Embryonic facial prominence (tissue), 1 donor: ENCODE measurements at regions not wholly inside any gene's neighbourhood (a gene's known extent, or its start where the extent isn't known, plus 50 kb on each side); places are given as distances from the start of the nearest gene placed in this dataset.
"Not testable (repeated sequence)": the region's sequence is repeated elsewhere in the genome, so short reads cannot be mapped to it uniquely, and the experiment has no call there.

ENCODE experiments used
- DNase-seq: peaks from one replicate; pipeline ENCODE4 v3.0.0-alpha.2; 2016; ENCODE audit errors: extremely low spot score

DNA sequence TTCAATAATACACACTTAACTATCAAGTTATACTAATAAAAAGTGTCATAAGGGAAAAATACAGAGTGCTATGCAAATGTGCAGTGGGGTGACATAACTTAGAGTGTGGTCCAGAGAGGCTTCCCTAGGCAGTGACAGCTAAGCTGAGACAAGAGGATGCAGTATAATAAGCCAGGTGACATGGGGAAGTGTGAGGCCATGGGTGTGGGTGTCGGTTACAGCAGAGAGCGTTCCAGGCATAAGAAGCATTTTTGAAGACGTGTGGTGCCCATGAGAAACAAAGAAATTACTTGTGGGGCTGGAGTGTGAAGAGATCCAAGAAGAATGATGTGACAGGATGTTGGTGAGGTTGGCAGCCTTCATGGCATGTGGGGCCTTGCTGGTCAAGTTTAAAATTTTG is 78.1 kb upstream of the PICALM start:
- DNase-seq: no peak

DNA sequence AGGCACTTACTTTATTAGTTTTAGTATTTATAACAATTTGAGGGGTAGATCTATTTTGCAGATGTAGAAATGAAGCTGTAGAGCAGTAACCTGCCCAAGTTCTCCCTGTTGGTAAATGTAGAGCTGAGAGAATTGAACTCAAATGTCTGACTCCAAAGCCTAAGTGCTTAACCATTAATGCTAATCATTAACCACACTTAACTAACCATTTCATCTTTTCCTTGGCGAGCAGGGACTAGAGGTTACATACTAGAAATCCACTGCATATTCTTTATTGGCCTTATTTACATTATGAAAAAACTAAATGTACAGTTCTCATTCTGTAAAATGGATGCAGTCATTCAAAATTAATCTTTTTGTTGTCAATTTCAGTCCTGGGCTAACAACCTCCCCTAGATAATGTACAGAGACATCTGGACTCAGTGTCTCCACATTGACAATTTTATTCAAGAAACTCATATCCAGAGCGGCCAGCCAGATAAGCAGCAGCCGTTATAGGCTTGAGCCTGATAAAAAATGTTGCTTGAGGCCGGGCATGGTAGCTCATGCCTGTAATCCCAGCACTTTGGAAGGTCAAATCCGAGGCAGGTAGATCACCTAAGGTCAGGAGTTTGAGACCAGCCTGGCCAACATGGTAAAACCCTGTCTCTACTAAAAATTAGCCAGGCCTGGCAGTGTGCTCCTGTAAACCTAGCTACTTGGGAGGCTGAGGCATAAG is 76.7 kb upstream of the PICALM start:
- DNase-seq: no peak

DNA sequence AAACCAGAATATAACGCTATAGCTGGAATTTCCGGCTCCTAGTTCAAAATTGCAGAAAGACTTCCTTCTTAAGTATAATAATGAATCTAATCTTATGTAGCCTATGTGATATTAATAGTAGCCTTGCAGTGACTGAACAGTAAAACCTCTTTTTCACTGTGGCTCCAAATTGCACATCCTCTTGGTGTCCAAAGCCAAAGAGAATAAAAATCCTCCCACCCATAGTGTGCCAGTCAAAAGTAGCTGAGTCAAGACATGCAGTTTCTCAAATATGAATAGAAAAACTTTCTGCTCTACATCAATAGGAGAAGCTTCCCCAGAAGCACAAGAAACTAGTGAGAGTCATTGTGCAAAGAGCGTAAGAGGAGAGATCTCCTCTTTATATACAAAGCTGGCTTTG is 76.0 kb upstream of the PICALM start:
- no peak for DNase-seq

DNA sequence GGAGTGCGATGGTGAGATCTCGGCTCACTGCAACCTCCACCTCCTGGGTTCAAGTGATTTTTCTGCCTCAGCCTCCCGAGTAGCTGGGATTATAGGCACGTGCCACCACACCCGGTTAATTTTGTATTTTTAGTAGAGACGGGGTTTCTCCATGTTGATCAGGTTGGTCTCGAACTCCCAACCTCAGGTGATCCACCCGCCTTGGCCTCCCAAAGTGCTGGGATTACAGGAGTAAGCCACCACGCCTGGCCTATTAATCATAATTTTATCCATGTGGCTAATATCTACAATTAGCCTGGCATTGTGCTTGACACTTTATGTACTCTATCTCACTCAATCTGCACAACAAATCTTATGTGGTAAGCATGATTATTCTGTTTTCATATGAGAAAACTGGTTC is 75.2 kb upstream of the PICALM start:
- not testable (repeated sequence) for DNase-seq

DNA sequence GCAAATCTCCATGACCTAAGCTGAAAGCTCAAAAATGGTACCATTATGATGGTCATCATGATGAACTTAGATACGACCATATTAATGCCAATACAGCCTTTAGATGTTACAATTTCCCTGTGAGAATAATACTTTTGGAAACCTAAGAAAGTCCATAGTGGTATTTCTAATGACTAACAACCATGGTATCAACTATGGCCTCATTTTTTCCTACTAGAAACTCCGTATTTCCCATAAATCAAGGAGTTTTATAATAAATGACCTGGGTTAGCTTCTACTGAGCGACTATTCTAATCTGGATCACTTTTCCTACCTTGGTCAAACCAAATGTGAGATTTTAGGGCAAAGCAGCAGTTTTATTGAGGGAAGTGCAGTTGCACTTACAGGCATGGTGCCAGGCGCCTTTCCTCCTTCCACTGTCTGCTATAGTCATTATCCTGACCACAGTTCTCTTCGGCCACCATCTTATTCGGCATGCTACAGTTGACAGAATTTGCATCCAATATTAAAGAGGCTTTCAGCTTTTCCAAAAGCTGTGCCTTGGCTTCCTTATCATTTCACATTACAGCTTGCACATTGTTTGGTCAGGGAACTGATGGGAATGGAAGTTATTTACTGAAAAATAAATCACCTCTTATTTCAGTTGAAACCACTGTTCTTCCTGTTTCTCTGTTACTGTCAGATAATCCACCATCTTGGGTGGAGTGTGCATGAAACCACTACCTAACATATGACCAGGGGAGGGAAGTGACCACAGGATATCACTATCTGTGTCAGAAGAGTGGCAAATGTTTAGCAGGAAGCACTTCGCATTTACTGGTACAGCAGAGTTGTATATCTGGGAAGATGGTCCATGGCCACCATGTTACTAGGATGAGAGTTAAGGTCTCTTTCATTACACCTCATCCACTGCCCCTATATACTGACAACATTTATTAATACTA is 74.5 kb upstream of the PICALM start:
- DNase-seq: no peak

DNA sequence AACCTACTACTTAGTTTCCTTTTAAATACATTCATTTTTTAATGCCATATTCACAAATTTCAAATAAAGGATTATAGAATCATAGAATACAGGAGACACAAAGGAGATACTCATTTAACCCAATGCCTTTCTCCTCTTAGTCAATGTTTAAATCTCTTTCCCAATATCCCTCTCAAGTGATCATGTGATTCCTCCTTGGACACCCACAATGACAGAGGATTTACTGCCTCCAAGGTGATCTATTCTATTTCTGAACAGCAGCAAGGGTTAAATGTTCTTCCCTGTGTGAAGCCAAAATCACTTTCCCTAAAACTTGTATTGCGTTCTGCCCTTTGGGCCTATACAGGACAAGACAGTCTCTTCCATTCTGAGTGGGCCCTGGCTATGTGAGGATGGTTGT is 73.3 kb upstream of the PICALM start:
- no peak for DNase-seq

DNA sequence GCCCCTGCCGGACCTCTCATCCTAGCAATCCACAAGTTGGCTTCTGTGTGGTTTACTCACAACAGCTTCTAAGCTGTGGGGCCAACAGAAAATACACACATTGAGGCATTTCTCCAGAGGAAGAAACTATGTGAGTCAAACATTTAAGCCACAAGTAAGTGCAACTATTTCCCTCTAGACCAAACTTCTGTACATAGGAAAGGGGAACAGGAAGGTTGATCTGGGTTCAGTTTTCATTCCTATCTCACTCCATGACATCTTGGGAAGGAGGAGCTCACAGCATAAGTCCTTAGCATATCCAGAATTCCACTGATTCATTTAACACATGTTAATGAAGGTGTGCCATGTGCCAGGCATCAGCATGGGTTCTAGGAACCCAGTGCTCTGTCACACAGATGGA is 72.8 kb upstream of the PICALM start:
- DNase-seq: no peak

DNA sequence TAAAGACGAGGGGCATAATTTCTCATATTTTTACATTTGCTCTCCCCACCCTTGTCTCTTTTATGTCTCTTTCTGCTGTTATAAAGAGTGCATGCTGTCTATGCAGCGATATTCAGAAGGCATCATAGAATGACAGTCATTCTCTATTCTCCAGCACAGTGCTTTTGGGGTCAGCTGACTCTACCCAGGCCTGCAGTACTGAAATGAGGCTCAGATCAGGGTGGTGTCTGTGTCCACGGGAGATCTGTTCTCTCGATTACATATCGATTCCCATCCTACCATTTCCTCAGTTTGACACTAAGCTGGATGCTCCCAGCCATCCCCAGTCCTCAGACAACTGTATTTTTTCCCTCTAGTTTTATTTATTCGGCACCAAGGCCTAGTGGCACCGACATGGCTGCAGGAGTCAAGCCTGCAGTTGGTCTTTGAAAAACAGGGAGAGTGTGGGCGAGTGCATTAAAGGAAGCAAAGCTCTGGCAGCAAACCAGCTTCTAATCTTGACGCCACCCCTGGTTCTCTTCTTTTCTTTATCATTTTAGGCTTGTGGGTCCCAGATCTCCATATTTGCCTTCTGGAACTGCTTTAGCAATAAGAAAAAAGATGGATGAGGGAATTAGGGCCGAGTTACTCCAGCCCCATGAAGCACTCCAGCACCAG is 71.6 kb upstream of the PICALM start:
- no peak for DNase-seq

DNA sequence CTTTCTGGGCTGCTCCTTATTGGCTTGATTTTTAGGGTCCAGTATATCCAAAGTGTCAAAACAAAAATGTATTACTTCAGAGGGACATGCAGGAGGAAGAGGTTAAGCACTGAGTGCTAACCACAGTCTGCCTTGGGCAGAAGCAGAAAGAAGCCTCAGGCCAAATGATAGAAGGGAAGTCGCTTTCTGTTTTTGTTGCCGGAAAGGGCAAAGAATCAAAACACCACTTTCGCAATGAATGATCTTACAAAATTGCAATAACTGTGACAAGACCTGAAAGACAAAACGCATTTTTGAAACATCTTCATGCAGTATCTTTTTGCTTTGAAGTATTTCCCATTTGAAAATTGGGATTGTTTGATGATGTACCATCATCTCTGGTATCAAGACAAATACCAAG is 70.1 kb upstream of the PICALM start:
- DNase-seq: no peak

DNA sequence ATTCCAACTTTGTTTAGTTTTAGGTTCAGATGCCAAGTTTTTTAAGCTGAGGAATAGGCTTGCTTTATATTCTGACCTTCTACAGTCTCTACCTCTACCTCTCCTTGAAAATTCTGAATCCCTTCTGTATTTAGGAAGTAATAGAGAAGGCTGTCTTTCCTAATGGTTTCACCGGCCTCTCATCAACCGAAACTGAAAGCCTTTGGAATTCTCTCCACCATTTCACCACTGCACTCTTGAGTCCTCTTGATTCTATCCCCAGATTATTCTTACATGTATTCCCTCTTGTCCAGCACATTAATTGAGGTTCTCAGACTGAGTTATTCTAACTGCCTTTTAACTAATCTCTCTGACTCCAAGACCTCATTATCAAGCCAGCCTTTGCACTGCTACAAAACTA is 67.7 kb upstream of the PICALM start:
- DNase-seq: no peak

DNA sequence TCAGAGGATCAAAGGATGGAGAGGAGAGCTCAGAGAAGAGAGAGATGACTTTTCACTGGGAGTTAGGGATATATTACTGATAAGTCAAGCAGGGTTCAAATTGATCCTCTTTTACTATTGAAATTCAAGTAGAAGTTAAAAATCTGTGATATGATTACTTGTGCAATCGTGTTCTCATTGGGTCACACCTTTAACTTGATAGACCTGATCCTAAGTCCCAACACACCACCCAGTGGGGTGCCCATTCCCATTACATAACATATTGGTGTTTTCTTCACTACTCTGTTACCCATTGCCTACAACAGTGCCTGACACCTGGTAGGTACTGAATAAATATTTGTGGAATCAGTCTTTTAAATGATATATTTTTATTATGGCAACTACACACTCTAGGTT is 66.4 kb upstream of the PICALM start:
- no peak for DNase-seq

DNA sequence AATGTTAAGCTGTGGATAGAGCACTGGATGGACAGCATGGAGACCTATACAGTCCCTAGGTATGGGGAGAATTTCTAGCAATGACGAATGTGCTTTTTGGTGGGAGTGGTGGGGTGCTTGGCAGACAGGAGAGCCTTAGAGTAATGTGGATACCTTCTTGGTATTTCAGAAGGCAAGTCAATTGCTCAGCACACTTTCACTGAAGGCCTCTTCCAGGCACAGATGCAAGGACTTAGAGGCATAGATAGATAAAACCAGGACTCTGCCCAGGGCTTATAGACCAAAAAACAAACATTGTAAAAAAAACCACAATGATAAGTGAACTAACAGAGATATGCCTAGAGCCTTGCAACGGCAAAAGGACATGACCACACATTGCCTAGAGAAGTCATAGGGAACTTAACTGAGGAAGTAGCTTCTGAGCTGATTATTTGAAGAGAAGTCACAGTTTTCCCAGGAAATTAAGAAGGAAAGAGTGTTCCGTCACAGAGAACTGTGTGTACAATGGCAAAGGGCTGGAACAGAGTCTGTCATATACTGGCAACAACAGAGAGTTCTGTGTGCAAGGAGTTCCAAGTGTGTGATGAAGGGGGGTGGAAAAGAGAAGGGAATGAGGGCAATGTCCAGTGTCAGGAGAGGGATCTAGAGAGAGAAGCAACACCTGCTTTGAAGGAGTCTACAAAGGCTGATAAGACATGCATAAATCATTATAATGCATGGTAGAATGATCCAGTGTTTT is 65.9 kb upstream of the PICALM start:
- no peak for DNase-seq

DNA sequence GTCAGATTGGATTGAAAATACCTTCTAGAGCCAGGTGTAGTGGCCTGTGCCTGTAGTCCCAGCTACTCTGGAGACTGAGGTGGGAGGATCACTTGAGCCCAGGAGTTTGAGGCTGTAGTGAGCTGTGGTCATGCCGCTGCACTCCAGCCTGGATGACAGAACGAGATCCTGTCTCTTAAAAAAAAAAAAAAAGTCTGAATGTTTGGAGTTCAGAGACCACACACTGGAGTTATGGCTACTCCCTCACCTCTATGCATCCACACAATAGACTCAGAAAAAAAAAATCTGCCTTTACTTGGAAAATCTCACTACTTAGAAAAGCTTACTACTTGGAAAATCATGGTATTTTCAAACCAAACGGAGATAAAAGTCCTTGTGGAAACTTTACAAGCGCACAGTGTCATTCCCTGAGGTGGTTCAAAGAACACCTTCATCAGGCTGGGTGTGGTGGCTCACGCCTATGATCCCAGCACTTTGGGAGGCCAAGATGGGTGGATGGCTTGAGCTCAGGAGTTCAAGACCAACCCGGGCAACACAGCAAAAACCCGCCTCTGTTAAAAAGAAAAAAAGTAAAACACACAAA is 63.9 kb upstream of the PICALM start:
- no peak for DNase-seq

DNA sequence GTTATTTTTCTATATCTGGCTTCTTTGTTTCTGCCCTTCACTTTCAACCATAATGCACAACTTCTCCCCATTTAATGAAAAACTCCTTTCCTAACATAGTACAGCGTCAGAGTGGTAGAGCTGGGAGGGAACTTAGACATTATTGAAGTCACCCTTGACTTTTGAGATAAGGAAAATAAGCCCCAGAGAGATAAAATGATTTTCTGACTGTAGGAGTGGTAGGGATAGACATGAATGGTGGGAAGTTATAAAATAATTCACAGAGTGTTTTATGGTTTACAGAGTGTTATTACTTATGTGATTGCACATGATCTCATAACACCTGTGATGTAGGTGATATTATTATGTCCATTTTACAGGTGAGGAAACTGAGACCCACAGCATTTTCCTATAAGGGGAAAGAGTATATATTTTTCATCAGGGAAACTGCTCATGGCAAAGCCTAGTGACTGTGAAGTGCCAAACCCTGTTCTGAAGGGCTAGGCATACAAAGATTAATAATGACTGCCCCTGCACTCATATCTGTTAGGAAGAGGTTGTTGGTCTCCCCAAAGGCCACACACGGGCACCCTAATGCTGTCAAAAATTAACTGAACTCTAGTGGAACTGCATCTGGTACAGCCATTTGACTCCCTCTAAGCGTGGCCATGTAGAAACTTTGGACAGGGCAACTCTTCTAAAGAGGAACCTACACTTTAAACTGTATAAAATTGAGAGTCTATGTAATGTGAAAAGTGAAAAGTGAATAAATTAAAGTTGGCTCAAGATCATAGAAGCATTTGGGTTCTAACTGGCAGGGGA is 61.1 kb upstream of the PICALM start:
- no peak for DNase-seq

DNA sequence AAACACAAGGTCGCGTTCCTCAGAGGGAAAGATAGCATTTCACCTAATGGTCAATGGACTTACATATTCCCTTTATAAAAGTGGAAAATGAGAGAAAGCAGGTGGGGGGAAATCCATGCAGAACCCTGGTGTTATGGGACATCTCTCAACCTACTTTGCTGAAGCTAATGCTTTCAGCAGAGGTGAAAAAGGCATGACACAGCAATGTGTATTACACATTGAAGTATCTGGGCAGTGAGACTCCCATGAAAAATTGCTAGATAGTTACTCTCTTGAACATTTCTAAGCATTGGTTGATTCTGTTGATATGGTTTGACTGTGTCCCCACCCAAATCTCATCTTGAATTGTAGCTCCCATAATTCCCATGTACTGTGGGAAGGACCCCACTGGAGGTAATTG is 60.0 kb upstream of the PICALM start:
- no peak for DNase-seq

DNA sequence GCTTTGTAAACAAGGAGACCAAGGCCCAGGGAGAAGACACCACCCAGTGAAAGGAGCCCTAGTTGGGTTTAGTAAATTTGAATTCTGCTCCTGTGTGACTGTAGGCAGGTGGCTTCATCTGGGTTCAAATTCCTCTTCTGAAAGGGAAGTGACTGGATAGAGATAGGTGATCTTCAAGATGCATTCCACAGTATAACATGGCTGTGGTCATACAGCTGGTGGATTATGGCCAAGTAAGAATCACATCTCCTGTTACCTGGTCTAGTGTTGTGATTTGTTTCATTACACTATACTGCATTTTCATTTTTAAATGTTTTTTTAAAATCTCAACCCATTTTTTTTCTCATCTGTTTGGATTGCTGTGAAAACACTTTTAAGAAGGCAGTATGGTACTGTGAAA is 58.0 kb upstream of the PICALM start:
- no peak for DNase-seq

DNA sequence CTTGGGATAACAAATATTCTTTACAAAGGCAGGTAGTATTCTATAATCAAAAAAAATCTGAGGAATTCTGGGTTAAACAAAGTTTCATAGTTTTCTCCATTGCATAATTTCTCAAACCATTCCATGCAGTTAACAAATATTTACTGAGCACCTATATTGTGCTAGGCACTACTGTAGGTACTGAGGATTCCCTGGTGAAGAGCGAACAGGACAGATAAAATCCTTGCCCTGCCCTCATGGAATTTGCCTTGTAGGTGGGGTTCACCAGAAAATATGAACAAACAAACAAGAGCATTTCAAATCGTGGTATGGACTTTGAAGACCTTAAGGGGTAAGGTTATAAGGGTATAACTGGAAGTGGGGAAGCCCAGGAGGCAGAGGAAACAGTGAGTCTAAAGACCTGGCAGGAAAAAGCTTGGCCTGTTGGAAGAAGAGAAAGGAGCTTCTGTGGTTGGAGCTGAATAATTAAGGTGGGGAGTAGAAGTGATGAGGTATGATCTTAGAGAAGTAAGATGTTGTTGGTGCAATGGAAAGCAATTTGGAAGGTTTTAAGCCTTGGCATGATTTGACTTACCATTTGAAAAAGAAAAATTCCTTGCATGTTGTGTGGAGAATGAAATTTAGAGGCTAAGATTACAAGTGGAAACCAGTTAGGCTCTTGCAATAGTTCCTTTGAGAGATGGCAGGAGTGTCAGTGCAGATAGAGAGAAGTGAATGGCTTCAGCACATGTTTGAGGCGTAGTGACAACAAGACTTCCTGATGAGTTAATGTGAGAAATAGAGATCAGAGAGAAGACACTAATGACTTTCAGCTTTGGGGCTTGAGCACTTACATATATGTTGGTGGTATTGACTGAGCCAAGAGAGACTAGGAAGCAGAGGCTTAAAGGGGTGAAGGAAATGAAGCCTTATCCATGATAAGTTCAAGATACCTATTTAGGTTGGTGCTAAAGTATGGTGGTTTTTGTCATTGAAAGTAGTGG is 55.7 kb upstream of the PICALM start:
- no peak for DNase-seq

DNA sequence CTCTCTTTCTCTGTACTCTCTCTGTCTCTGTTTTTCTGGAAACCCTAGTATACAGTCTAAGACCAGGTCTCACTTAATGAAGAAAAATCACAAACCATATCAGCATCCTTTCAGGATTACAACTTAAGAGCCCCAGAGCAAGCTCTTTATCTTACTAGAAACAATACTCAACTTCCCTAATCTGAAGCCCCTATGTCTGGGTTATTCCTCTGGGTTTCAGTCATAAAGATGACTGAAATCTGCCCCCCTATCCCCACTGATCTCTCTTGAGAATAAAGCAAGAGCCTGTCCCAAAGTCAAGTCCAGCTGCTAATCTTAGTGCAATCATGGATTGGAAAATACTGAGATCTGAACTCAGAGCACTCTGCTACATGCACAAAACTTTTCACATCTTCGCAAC is 53.9 kb upstream of the PICALM start:
- DNase-seq: no peak

DNA sequence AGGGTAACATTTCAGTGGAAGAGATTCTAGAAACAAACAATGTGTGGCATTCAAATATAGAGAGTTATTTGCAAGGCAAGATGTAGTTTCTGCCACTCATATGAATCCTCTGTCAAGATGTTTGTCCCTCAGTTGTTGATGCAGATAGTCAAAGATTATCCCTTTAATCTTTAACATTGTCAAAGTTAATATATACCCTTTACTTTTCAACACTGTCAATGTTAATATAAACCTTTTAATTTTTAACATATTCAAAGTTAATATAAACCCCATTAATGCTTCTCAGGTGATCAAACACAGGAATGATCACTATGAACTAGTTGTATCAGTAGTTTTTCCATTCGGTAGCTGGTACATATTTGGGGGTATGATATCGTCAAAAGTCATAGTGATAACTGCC is 51.9 kb upstream of the PICALM start:
- no peak for DNase-seq

DNA sequence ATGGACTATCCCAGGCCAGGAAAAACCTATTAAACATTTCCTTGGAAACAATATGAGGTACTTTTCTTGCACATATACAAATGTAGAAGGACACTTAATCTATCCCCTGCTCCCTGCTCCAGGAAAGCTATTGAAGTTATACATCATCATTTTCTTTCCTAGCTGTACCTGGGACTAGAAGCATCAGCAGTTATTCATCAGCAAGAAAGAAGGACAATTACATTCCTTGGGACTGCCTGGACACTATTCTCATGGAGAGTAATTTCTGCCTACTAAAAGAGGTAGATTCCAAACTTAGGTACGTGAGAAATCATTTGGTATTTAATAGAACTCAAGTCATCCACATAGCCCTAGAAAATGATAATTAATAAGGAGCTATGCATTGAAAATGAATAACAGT is 51.0 kb upstream of the PICALM start:
- DNase-seq: no peak
